GM18508 (cell line): ENCODE measurements at regions not wholly inside any gene's neighbourhood (a gene's known extent, or its start where the extent isn't known, plus 50 kb on each side); places are given as distances from the start of the nearest gene placed in this dataset.

Source experiments
- ATAC-seq: cut with Tn5 transposase; IDR thresholded peaks from one replicate; pipeline ENCODE4 v1.9.1; 2021; ENCODE audit warnings: moderate number of reproducible peaks; ENCODE audit not compliant: insufficient read depth, unreplicated experiment

DNA sequence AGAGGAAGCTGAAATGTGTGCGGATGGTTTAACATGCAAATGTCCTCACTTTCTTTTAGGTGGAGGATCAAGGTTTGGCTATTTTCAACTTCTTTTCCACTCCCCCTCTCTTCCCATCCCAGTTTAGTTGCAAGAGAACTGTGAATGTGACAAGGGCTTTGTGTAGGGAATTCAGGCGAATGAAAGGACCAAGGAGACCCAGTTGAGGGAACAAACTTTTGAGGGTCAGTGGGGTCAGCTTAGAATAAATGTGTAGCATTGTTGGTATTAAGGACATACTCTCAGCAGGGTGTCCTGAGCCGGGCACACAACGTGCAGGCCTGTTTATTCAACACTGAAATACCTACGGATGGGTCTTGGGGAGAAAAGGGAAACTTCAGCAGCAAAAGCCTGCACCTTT lies 346.0 kb downstream of the PMP22 start:
- ATAC-seq, result no peak

DNA sequence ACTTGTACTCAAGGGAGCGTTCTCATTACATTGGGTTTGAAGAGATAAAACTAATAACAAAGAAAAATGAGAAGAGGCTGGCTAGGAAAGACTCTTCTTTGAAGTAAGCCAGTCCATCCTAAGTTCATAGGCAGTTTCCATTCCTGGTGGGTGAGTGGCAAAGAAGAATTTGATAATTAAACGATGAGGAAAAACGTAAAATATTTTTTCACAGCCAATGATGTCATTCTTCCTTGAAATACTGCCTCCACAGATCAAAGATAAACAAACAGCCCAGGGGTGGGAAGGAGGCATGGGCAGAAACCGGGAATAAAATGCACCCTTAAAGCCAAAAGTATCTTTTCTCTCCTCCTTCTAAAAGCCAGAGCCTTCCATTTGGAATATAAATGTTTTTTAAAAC lies 346.6 kb downstream of the PMP22 start:
- no peak for ATAC-seq

- ATAC-seq, result no peak
Observed at GRCh38 chr17:14910916-14911315, 354.2 kb downstream of the PMP22 start.

- ATAC-seq, result no peak
Observed at GRCh38 chr17:14904386-14904785, 360.7 kb downstream of the PMP22 start.

DNA sequence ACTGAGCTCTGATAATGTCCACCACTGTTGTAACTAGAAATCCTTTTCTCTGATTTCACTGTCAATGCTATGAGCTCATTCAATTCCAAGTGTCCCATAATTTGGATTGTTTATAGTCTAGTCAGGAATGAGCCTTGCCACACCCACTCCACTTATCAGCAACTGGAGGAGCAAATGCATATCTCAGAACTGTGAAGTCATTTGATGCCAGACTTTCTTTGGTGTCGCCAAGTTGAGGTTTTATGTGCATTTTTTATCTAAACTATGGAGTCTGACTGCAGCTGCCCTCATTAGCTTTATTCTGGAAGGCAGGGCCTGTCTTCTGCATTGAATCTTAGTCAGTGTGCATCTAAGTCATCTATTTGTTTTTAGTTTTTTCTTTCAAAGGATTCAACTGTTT lies 361.3 kb downstream of the PMP22 start:
- no peak for ATAC-seq

DNA sequence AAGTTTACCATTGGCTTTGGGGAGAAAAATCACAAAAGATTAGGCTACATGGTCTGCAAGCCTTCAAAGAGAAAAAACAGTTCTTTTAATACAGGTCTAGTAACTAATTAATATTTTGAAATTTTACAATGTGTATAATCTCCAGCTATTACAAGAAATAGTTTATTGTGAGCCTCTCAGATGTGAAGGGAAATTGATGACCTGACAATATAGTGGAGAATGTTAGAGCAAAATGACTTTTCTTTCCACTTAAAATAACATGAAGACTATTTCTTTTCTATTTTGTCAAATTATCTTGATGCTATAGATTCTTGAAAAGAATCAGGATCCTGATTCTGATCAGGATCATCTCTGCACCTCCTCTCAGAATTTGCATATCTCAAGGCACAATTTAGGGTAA lies 362.3 kb downstream of the PMP22 start:
- ATAC-seq, result no peak

- ATAC-seq, result no peak
Observed at GRCh38 chr17:14902297-14902696, 362.8 kb downstream of the PMP22 start.

GRCh38 chr17:14901376-14901775 lies 363.8 kb downstream of the PMP22 start:
- ATAC-seq, result no peak

DNA sequence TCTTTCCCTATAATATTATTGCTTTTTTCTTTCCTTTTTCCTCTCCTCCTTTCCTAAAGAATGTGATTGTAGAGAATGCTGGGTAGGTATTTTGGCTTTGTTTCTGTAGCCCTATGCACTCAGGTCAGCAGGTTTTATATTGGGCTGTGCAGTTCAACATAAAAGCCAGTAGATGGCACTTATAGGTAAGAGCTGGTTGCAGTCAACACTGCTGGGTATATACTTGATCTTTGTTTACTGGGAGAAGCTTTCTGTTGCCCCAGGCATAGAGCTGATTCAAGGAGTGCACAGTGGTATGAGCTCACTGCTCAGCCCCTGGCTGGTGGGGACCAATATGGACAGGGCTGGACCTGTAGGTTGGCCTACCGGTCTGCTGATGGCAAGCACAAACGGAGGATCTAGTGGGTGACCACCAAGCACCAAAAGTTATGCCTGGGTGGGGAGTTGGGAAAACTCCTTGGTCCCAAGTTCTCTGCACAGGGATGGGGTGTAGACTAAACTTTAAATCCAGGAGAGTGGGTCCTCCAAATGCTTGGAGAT lies 378.9 kb downstream of the PMP22 start:
- ATAC-seq, result no peak

DNA sequence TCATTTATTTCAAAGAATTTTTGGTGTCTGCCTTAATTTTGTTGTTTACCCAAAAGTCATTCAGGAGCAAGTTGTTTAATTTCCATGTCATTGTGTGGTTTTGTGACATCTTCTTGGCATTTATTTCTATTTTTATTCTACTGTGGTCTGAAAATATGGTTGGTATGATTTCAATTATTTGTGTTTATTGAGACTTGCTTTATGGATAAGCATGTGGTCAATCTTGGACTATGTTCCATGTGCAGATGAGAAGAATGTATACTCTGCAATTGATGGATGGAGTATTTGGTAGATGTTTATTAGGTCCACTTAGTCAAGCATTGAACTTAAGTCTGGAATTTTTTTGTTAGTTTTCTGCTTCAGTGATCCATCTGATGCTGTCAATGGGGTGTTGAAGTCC lies 383.0 kb downstream of the PMP22 start:
- ATAC-seq, result no peak

DNA sequence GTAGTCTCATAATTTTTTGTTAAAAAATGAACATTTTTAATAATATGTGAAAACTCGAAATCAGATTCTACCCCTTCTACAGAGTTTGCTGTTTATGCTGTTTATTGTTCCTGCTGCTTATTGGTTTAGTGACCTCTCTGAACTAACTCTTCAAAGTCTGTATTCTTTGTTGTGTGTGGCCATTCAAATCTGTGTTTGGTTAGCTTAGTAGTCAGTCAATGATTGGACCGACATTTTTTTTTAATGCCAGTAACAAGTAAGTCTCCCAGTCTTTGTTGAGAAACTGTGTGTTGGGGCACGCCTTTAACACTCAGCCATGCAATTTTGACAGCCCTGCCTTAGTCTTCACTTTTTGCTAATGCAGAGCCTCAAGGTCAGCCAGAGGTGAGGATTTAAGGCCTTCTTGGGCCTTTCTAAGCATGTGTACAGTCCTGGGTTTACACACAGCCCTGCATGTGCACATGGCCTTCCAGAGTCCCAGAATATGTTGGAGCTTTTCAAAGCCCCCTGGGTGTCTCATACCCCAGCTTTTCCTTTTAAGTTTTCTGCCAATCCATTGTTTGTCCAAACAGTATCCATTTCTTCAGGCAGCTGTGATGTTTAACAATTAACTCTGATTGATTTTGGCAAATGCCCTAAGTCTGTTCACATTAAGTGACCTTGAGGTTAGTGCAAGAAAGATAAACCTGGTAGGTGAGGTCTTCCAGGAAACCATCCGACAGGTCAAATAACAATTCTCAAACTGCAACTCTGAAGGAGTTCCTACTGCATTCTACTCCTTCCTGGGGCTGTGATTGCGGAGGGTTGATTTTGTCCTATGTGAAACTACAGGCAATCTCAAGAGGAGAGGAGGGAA lies 389.3 kb downstream of the PMP22 start:
- no peak for ATAC-seq

DNA sequence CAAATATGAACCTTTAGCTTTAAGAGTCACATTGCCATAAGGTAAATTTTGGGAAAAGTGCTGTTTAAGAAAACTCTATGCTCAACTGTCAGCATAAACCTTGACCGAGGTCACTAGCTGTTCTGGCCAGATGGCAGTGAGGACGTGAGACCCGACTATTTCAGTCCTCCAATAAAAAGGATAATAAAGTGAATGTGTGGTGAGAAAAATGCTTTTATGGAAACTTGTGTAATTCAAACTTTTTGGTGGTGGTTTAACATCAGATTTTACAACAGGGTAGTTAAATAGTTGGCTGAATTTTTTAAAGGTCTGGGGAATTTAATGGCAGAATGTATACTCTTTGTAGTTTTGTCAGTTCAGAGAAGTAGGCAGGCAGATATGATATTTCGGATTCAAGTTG lies 391.1 kb downstream of the PMP22 start:
- ATAC-seq, result no peak

- ATAC-seq, result no peak
Observed at GRCh38 chr17:14873540-14873939, 391.6 kb downstream of the PMP22 start.

- ATAC-seq, result no peak
Observed at GRCh38 chr17:14871921-14872320, 393.2 kb downstream of the PMP22 start.

DNA sequence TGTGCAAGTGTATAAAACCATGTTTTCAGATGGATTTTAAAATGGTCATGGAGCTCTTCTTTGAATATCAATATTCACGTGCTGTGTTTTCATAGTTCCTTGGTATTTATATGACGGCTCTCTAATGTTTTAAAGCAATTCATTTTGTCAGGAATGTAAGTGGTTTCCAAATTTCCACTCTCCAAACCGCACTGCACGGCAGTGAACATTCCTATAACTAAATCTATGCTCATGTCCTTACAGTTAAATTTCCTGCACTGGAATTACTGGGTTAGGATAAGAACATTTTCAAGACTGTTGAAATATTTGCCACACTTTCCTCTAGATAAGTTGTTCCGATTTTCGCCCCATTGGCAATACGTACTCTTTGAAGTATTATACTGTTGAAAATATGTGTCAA lies 398.9 kb downstream of the PMP22 start:
- no peak for ATAC-seq

DNA sequence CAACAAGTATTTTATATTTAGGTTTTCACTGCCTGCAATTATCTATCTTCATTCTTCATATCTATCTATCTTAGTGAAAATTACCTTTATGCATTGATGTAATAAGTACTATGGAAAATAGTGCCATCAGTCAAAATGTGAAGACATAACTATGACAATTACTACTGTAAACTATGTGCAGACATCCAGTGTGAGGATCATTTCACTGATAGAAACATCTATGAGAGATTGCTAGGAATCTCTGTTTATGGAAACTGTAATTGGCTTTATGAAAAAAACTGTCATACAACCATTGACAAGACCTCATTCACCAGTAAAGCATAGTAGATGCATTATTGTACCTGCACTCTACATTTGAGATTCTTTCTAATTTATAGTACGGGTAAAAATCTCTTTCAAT lies 401.0 kb downstream of the PMP22 start:
- no peak for ATAC-seq

- ATAC-seq, result no peak
Observed at GRCh38 chr17:14859542-14859941, 405.6 kb downstream of the PMP22 start.

DNA sequence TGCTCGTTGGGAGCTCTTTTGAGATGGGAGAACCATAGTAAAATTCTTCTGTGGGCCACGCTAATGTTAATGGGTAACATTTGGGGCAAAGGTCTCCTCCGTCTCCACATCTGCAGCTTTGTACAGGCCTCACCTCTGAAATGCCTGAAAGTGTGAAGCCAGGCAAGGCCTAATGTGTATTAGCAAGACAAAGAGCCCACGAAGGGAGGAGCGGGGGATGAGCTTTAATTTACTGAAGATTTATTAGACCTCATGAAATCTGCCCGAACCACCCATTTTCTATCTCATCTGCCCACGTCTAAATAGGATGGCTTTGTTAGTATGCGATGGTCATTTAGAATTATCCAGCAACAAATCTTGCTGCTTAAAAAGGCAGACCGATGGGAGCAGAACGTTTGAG lies 408.9 kb downstream of the PMP22 start:
- no peak for ATAC-seq

DNA sequence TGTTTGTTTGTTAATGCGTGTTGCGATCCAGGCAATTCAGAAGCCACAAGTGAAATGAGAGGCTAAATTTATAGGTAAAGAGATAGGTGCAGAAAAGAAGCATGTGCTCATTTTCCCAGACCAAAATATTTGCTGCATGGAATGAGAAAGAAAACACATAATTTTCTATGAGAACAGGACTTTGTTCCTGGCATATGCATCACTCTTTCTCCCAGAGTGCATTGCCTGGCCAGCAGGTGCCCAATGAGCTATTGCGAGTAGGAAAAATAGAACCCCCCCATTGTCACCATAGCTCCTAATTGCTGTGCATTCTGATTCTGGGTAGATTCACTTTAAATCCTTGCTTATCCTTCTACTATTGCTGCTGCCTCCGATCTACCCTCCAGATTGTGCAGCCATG lies 410.4 kb downstream of the PMP22 start:
- ATAC-seq, result no peak

DNA sequence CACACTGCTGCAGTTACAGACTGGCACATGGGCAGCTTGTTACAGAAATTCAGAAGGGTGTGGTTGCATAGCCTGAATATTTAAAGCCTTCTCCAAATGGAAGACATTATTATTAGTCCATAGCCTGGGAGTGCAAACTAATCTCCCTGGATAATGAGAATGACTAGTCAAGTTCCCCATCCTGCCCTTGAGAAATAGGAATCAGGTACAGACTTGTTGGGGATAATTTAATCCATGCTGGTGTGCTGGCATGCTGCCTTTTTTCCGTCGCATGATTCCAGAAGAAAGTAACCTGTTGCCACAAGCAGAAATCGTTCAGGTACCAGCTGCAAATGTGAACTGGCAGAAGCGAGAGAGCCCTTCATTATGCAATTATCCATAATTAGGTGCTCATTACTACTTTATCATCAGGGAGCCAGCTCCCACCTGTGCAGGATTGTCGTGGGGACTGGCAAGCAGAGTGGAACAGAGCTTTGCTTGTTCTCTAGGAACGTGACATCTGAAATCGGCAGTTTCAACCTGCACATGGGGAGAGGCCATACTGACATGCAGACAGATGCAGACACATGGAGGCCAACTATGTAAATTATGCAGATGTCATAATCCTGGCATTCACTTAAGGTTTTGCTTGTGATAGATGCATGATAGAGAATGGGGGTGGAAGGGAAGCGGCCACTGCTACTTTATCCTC lies 419.4 kb downstream of the PMP22 start:
- no peak for ATAC-seq

- no peak for ATAC-seq
Observed at GRCh38 chr17:14843086-14843795, 421.9 kb downstream of the PMP22 start.
